ENCODE measurements at regions not wholly inside any gene's neighbourhood (a gene's known extent, or its start where the extent isn't known, plus 50 kb on each side); places are given as distances from the start of the nearest gene placed in this dataset.

DNA sequence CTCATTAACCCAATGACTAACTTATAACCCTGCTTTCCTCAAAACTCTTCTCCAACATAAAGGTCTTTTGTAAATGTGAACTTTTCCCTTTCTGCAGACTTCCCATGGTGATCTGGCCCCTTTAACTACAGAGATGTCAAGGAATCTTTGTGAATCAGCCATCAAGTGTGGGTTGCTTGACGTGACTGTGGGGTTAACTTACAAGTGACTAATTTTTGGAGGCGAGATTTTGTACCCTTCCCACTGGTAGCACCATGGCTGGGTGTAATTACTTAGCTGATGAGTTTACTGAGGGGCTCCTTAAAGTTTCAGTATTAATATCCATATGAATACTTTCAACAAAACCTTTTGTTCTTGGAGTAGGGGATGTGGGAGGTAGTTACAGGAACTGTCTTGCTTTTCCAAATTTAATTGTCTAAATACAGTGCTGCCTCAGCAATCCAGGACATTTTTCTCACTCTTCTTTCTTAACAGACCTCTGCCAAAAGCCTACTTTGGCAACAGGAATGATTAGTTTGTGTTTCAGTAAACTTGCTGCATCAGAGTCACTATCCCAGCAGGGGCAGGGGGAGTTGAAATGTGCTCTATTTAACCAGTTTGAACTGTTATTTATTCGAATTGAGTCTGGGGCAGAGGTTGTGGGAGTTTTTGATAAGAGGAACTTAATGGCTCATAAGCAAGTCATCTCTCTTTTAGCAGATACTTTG lies 217.3 kb upstream of the FGGY start:
- DNase-seq (ENCODE audit: low spot score), result no peak

DNA sequence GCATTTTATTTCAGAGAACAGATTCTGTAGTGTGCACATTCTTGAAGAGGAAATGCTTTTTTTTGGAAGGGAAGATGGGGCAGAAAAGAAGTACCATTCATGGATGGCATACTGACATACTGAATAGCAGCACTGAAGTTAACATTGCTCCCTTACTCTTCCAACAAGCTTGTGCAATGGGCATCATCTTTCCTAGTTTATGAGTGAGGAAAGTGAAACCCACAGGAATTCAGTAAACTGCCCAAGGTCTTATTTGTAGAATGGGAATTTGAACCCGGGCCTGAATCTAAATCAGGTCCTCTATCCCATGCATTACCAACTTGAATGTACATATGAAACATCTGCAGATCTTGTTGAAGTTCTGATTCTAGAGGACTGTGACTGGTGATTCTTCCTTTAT lies 215.7 kb upstream of the FGGY start:
- no peak for DNase-seq (ENCODE audit: low spot score)

DNA sequence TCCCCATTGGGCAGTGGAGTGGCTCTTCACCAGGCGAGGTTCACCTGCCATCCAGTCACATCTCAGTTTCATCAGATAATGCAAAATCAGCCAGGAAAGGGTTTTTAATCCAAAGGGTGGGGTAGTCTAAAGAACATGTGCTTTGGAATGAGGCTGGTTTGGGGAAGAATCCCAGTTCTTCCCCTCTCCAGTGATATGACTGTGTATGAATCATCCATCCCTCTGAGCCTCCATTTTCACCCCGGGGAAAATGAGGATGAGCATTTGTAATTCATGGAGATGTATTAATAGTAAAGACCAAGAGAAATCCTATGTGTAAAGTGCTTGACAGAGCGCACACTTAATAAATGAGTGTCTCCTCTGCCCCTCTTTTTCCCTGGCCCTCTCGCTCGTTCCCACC lies 215.1 kb upstream of the FGGY start:
- DNase-seq (ENCODE audit: low spot score), result no peak

DNA sequence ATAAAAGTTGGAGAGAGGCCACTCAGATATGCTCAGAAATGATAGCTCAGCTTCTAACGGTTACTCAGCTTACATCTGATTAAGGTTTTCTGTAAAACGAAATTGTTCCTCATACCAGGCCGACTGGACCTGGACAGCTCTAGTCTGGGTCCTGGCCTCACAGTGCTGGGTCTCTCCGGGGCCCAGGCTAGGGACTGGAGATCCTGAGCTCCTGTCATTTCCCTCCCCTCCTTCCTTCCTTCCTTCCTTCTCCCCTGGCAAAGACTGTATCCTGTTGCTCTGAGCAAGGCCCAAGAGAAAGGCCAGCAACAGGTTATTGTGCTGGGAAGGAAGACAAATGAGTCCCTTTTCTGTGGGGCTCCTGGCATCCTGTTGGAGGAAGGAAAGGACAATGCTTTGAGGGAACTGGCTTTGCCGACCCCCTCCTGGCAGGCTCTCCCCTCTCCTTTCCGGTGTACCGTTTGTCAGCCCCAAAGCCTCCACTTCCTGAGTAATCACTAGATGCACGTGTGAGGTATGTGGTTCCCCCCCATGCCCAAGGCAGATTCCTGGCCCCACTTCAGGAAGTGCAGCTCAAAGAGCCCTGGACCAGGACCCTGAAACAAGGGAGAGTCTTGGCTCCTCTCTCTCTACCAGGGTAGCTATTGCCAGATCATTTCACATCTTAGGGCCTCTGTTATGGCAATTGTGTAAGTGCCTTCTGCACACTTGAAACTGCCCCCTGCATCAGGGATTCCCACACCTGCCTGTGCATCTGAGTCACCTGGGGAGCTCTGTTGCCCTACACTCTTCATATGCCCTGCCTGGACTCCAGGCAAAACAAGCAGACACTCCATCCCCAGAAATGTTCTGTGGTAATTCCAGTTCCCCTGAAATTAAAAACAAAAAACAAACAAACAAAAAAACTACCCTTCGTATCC lies 212.7 kb upstream of the FGGY start:
- no peak for DNase-seq (ENCODE audit: low spot score)

DNA sequence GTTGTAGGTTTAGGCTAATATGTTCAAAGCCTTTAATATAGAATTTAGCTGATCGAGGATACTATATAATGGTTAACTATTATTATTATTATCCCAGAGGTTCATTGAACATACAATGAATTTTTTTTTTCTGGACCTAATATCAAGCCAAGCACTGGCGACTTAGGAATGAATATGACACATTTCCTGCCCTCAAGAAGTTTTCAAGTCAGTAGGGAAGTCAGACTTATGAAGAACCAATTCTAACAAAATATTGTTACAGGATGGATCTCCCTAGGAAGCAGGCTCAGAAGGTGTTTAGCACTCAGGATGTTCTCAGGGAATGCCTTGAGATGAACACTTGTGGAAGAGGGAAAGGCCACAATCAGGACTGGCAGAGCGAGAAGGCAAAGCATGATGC lies 211.8 kb upstream of the FGGY start:
- DNase-seq (ENCODE audit: low spot score), result no peak

DNA sequence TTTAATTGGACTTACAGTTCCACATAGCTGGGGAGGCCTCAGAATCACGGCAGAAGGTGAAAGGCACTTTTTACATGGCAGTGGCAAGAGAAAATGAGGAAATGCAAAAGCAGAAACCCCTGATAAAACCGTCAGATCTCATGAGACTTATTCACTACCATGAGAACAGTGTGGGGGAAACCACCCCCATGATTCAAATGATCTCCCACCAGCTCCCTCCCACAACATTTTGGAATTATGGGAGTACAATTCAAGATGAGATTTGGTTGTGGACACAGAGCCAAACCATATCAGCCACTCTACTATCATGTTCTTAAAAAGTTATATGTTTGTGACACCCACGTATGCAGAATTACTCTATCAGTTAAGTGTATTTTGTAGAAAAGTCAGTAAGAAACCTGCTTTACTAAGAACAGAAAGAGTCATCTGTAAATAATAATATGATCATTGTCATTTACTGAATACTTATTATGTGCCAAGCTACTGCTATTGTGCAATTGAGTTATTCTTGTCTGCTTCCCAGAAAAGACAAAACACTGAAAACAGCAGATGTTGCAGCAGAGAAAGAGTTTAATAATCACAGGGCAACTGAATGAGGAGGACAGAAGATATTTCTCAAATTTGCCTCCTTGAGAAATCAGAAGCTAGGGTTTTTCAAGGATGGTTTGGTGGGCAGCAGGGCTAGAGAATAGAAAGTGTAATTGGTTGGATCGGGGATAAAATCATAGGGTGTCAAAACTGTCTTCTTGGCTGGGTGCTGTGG lies 207.7 kb upstream of the FGGY start:
- DNase-seq (ENCODE audit: low spot score), result no peak

DNA sequence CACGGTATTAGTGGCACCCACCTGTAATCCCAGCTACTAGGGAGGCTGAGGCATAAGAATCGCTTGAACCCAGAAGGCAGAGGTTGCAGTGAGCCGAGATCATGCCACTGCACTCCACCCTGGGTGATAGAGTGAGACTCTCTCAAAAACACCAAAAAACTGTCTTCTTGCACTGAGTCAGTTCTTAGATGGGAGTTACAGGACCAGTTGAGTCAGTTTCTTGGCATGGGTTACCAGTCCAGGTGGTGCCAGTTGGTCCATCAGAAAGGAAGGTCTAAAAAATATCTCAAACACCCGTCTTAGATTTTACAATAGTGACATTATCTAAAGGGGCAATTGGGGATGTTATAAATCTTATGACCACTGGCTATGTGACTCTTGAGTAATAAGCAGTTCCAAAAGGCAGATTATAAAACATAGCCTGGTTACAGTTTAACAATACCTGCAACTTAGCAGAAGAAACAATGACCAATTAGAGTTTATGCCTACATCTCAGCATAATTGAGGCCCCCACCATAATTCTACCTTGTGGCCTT lies 206.9 kb upstream of the FGGY start:
- no peak for DNase-seq (ENCODE audit: low spot score)

DNA sequence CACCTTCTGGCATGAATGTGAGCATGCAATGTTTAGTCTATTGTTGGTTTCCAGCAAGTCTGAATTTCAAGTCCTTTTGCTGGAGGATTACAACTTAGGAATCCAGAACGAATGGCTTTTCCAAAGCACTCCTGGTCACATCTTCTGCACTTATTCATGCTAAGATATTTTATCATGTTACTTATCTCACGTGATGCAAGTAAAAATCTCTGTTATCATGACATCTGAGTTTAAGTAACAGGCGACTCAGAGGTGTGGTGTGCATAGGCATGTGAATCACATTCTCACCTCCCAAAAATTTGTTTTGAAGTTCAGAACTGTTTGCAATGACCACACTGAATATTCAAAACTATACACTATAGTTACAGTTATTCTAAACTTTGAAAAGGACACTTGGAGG lies 204.8 kb upstream of the FGGY start:
- no peak for DNase-seq (ENCODE audit: low spot score)

DNA sequence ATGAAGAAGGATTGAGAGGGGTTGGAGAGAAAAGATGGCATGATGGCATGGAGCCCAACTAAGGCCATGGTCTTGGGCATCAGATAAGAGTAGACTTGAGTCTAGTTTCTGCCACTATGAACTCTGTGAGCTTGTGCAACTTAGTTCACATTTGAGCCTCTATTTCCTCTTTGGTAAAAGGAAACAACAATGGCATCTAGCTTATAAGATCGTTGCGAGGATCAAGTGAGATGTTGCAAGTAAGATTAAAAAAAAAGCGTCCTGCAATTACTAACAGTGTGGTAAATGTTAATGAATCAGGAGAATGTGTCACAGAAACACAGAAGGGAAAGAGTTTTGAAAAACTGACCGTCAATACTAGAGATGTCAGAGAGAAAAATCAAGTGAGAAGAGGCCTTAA lies 202.9 kb upstream of the FGGY start:
- no peak for DNase-seq (ENCODE audit: low spot score)

DNA sequence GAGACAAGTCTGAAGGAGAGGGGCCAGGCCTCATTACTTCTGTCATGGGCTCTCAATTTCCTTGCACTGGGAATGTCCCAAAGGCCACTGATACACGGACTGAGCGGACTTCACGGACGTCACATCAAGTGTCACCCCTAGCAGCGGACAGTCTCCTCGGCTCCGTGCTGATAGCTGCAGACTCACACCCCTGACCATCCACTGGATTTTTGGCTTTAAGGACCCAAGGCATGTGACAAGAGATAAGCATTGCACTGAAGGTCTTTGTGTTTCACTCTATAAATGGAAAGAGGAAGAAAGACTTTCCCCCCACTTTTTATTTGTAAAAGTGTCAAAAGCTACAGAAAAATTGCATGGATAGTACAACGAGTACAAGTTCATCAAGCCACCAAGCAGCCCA lies 200.4 kb upstream of the FGGY start:
- no peak for DNase-seq (ENCODE audit: low spot score)

DNA sequence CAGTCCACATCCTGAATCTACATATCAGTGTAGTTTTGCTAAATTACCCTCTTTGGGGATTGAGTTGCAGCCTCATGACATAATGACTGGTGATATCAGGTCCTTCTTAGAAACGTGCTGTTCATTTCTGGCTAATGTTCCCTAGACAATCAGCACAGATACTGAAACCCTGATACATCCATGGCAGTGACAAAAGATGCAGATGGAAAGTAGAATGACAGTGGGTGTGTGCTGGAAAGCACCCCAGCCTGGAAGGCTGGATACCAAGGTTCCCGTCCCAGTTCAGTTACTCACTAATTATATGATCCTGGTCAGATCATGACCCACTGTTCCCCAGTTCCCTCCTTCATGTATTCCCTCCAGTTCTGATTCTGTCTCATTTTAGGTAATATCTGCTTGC lies 198.2 kb upstream of the FGGY start:
- DNase-seq (ENCODE audit: low spot score), result no peak

DNA sequence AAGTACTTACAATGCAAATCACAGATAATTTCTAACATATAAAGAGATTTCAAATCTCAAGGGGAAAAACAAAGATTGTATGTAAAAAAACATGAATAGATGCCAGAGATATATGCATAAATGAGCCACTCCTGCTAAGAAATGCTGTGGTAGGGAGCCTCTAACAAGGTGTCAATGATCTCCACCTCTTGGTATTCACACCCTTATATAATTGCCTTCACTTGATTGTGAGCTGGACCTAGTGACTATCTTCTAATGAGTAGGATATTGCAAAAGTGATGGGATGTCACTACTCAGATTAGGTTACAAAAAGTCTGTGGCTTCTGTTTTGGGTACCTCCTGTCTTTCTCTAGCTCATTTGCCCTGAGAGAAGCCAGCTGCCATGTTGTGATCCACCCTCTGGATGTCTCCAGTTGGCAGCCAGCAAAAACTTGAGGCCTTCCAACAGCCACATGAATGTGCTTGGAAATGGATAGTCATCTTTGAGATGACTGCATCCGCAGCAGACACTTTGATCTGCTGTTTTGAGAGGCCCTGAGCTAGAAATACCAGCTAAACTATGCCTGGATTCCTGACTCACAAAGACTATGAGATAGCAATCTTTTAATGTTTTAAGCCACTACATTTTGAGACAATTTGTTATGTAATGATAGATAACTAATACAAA lies 196.1 kb upstream of the FGGY start:
- DNase-seq (ENCODE audit: low spot score), result no peak

DNA sequence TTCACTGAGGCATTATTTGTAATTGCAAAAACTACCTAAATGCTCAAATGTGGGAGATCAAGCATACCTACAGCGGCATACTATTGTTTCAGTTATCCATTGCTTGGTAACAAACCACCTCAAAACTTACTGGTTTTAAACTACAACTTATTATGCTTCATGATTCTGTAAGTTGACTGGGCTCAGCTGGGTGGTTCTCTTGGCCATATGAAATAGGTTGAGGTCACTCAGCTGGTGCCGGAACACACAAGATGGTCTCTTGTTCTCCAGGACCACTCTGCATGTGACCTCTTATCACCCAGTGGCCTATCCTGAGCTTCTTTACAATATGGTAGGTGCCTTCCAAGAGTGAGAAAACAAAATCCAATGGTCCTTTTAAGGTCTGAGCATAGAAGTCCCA lies 195.4 kb upstream of the FGGY start:
- DNase-seq (ENCODE audit: low spot score), result no peak

DNA sequence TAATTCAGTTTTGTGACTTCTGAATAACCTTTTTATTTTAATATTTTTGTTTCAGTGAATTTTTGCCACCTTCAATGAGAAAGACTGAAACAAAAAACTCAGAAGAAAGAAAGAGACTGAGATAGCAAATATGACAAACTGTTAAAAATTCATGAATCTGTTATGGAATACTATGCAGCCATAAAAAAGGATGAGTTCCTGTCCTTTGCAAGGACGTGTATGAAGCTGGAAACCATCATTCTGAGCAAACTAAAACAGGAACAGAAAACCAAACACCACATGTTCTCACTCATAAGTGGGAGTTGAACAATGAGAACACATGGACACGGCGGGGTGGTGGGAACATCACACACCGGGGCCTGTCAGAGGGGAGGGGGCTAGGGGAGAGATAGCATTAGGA lies 193.4 kb upstream of the FGGY start:
- no peak for DNase-seq (ENCODE audit: low spot score)

DNA sequence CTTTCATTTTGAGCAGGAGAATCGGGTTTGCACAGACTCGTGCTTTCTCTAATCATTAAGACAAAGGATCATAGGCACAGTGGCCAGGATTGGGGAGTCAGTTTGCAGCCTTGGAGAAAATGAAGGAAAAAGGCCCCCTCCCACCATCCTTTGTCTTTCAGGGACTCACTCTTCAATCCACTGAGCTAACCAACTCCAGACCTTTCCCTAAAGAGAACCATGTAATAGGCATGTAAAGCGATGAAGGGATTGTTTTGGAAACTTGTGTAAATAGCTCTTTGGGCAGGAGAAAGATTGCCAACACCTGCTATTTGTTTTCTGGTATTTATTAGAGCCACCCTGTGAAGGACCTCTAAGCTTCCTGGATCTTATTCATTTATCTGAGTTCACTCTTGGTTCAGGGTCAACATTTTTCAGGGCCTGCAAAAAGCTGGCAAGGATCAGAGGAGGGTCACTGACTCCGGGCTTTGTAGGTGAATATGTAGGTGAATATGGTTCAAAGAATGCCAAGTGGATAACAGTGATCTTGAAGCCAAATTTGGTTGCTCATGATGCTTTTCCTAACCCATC lies 192.6 kb upstream of the FGGY start:
- no peak for DNase-seq (ENCODE audit: low spot score)

DNA sequence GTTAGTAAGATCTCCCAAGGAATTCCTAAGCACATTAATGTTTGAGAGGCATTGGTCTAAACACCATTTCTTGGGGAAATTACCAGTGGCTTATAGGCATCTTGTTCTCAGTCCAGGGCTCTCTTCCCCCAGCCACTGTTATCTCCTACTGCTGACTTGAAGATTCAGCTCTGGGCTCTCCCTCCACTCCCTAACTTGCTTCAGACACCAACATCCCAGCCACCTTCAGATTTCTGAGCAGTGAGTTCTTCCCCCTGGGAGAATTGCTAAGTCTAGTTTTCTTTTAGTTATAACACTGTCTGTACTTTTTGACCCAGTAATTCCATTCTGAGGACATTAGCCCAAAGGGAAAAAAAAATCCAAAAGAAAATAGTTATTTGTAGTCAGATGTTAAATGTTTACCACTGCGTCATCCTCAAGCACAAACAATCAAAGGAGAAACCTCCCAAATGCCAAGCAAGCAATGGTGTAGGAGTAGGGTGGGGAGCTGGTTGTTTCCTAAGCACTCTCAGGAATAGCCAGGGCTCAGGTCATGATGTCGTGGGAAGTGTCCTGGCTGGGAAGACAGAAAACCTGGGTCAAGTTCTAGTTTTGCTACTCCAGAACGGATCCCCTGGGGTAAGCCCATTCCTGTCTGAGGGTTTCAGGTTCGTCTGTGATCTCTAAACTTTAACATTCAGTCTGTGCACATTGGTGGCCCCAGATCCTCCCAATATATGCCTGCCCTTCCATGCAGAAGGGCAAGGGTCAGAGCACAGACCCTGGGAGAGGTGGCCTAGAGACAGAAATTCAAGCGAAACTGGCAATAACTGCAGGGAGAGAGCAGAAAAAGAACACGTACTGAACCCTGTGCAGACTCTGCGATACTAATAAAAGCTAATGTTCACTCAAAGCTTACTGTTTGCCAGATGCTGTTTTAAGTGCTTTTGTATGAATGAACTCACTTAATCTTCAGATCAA lies 191.1 kb upstream of the FGGY start:
- no peak for DNase-seq (ENCODE audit: low spot score)

DNA sequence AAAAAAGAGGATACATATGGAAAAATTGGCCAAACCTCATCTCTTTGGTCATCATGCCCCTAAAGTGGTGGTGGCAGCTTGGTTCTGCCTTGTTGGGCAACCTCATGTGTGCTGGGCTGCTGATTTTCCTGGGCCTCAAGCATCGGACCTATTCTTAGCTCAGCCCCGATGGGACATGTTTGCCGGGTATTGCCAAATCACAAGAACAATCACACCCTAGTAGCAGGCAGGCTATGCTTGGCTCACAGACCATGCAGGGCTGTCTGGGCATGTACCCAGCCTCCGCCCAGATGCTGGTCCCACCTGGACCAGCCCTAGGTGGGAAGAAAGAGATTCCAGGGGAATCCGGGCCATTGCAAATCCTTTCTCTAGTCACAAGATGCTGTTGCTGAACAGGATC lies 189.4 kb upstream of the FGGY start:
- DNase-seq (ENCODE audit: low spot score), result no peak

DNA sequence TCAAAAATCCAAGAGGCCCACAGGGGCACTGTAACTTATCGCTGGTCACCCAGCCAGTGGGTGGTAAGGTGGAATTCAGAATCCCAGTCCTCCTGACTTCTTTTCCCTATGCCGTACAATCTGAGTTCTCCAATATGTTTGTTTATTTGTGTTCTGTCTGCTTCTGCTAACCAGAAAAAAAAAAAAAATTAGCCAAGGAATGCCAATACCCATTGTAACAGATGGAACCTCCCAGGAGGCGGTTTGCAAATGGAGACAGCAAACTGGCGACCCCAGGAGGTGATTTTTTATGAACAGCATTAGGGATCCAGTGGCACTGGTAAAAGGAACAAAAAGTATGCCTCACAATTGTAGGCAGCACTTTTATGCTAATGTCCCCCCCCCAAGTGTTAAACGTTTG lies 189.0 kb upstream of the FGGY start:
- no peak for DNase-seq (ENCODE audit: low spot score)

DNA sequence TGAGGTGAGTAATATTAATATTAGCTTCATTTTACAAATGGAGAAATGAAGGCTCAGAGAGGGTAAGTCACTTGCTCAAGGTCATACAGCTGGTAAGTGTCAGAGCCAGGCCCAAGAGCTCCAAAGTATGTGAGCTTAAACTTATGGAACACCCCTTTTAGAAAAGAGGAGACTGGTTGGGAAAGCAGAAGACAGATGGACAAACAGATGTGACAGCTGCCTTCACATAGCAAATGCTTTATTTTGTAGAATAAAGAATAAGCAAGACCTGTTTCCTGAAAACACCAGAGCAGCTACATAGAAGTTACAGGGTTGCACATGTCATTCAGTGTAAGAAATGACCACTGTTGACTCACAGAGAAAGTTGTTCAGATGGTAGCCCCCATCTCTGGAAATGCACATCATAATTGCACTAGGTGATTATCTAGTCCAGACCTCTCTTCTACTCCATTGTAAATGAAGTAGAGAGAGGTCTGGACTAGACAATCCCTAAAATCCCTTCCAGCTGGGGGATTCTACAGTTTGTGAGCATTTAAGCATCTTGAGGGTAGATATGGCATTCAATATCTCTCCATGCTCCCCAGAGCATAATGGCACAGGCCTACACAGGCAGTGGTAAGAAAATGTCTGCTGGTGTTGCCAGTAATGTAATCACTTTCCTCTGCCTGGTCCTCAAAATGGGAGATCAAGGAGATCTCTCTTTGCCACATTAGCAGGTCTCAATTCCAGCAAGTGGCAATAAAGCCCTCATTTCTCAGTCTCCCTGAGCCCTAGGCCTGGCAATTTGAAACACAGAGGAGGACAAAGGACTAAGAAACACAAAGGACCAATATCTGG lies 188.2 kb upstream of the FGGY start:
- DNase-seq (ENCODE audit: low spot score), result no peak

Measured in mesenteric fat pad (tissue), 1 donor.